Epithelial cell of esophagus (primary cell): ENCODE measurements at regions not wholly inside any gene's neighbourhood (a gene's known extent, or its start where the extent isn't known, plus 50 kb on each side); places are given as distances from the start of the nearest gene placed in this dataset.

Experiments
- DNase-seq: peaks from one replicate; pipeline ENCODE4 v3.0.0; 2010; ENCODE audit warnings: low read depth
- H3K4me3 ChIP-seq: 2 replicates; pipeline ENCODE4 v1.5.1; 2011; ENCODE audit warnings: mild to moderate bottlenecking, low read length, control low read depth
- TF ChIP-seq, protein P1 (sequence below): IDR thresholded peaks from 2 replicates; pipeline ENCODE4 v1.5.1; 2011; ENCODE audit warnings: low read depth, mild to moderate bottlenecking, low read length, control low read depth, inconsistent platforms; ENCODE audit not compliant: insufficient read depth; ENCODE audit errors: missing control alignments

DNA sequence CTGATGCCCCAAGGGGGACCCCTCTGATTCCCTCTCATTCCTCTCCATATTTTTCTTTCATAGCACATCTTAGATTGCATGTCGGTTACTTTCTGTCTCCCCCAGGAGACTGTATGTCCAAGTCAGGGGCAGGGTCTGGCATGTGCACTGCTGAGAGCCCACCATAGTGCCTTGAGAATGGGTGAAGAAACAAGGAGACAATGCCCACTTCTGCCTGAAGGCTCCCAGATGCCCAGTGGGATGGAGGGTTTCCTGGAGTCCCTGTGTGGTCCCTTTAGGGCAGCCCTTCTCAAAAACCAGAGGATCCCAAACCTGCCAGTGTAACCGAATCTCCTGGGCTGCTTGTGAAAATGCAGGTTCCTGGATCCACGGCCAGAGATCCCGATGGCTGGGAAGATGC lies 126.5 kb upstream of the LARP1 start:
- DNase-seq: no peak
- TF ChIP-seq, protein P1, sequence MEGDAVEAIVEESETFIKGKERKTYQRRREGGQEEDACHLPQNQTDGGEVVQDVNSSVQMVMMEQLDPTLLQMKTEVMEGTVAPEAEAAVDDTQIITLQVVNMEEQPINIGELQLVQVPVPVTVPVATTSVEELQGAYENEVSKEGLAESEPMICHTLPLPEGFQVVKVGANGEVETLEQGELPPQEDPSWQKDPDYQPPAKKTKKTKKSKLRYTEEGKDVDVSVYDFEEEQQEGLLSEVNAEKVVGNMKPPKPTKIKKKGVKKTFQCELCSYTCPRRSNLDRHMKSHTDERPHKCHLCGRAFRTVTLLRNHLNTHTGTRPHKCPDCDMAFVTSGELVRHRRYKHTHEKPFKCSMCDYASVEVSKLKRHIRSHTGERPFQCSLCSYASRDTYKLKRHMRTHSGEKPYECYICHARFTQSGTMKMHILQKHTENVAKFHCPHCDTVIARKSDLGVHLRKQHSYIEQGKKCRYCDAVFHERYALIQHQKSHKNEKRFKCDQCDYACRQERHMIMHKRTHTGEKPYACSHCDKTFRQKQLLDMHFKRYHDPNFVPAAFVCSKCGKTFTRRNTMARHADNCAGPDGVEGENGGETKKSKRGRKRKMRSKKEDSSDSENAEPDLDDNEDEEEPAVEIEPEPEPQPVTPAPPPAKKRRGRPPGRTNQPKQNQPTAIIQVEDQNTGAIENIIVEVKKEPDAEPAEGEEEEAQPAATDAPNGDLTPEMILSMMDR: no peak
- no peak overlapping the region for H3K4me3 ChIP-seq

DNA sequence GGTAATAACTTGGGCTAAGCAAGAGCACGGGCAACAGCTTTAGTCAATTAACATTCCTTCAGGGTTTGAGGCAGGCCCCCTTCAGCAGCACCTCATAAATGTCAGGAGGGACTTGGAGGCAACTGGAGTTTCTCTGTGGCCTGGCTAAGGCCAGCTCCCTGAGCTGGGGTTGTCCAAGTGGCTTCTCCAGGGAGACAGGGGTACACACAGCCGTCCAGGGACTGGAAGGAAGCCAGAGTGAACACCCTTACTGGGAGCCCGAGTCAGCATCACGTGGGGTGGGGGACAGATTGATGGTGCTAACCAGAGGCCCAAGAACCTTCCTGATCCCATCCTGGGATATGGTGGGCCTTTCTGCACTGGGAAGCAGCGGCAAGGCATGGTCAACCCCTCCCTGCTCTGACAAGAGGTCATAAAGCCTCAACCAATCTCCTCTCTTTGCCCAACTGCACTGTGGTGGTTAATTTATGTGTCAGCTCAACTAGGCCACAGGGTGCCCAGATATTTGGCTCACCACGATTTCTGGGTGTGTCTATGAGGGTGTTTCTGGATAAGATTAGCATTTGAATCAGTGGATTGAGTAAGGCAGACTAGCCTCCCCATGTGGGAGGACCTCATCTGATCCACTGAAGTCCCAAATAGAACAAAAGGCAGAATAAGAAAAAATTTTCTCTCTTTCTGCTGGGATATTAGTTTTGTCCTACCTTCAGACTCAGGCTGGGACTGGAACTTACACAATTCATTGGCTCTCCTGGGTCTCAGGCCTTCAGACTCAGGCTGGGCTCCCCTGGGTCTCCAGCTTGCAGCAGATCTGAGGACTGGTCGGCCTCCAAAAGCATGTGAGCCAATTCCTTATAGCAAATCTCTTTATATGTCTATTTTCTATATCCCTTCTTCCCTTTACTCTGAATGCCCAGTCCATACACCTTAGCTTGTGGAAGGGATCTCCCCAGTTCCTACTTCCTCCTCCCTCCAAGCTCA lies 127.2 kb upstream of the LARP1 start:
- peak; percentile 31 for DNase-seq
- TF ChIP-seq, protein P1: no peak
- no peak overlapping the region for H3K4me3 ChIP-seq

DNA sequence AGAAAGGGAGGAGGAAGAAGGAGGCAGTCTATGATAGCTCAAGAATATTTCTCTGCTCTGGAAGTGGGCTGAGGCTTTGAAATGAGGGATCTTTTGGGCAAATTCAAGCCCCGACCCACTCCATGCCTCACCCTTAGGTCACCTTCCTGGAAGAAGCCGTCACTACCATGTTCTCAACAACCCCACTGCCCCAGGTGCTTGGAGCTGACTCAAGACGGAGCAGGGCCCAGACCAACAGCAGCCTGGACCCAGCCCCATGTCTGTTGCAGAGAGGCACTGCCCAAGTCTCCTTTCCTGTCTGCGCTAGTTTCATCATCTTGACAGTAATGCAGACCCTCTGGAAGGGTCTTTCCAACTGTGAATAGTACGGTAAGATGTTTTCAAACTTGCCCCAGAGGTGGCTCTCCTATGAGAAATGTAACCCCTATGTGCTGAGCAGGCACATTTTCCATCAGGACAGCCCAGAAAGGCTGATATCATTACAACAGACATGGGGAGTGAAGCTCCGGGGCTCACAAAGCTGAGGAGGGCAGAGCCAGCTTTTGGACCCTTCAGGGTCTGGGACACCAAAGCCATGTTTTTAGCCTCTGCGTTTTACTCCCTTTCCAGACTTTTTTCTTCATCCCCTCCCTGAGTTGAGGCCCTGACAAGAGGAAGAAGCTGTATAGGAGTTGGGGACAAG lies 128.2 kb upstream of the LARP1 start:
- TF ChIP-seq, protein P1: no peak
- no peak for DNase-seq
- no peak overlapping the region for H3K4me3 ChIP-seq

DNA sequence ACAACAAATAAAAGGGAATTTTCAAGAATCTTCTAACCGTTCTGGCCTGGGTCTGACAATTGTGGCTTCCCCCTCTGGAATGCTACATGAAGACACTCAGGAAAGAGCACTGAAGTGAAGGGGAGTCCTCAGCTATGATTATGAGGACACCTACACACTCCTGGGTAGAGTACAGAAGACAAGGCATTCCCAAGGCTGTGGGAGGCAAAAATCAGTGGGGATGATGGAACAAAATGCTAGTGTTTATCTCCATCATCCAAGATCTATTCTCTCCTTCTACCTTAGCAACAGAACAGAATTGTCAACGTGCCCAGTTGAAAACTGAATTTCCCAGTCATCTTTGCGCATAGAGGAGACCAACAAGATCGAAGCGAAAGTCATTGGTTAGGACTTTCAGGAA lies 130.1 kb upstream of the LARP1 start:
- H3K4me3 ChIP-seq: no peak overlapping the region
- TF ChIP-seq, protein P1: no peak
- no peak for DNase-seq

DNA sequence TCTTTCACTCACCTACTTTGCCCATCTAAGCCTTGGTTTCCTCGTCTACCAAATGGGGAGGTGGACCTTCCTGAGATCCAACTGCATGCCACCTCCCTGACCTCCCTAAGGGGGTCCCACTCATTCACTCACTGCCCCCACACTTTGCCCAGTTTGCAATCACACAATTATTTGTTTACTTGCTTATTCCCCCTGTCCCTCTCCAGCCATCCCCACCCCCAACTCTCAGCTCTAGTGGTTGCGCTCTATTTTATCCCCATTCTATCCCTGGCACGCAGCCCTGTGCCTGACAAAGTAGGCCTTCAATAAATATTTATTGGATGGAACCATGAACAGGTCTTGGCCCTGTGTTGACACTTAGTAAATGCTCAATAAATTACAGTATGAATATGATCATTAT lies 130.8 kb upstream of the LARP1 start:
- DNase-seq: no peak
- H3K4me3 ChIP-seq: no peak overlapping the region
- TF ChIP-seq, protein P1: no peak

DNA sequence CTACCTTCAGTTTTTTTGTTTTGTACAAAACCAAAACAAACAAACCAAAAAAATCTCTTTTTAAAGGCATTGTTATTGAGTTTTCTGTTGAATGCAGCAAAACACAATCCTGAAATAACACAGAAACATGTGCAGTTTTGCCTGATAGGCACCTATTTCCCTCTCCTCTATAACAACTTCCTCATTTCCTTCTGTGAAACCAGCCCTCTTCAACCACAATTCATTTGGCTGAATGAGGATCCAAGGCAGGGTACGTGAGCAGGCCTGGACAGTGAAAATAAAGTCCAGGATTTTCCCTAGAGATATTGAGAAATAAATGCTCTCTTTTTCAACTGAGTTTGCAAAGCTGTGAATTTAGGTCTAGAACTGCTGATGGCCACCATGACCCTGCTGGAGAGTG lies 134.8 kb upstream of the LARP1 start:
- TF ChIP-seq, protein P1: no peak
- H3K4me3 ChIP-seq: no peak overlapping the region
- no peak for DNase-seq
